K562 (cell line): ENCODE measurements at regions not wholly inside any gene's neighbourhood (a gene's known extent, or its start where the extent isn't known, plus 50 kb on each side); places are given as distances from the start of the nearest gene placed in this dataset.

Experiments
- BHLHE40 ChIP-seq: IDR thresholded peaks from 2 replicates; pipeline ENCODE4 v1.6.1; 2011; ENCODE audit warnings: low read length, improper control_type of control experiment
- GABPB2 ChIP-seq: fragments of 250-450 bp; sonication (Bioruptor Pico); conservative IDR thresholded peaks from 2 replicates; pipeline ENCODE4 v1.5.1; 2021; ENCODE audit warnings: mild to moderate bottlenecking
- NCOA1 ChIP-seq: fragments of 450-650 bp; IDR thresholded peaks from 2 replicates; pipeline ENCODE4 v1.6.1; 2016; ENCODE audit warnings: low read depth
- OTX1 ChIP-seq: fragments of 450-650 bp; formaldehyde crosslinking; IDR thresholded peaks from 2 replicates; pipeline ENCODE4 v1.4.0; 2022; ENCODE audit warnings: mild to moderate bottlenecking
- SNRNP70 ChIP-seq: fragments of 200-400 bp; formaldehyde crosslinking; optimal IDR thresholded peaks from 2 replicates; pipeline ENCODE3; 2017; ENCODE audit warnings: low read depth, low read length
- ZNF274 ChIP-seq: IDR thresholded peaks from 2 replicates; pipeline ENCODE4 v1.6.1; 2011; ENCODE audit warnings: low read depth, mild to moderate bottlenecking, low read length, moderate library complexity, borderline replicate concordance
- TF ChIP-seq, protein P1 (sequence below), 2 experiments: fragments of 450-650 bp; formaldehyde crosslinking in 1 of 2; IDR thresholded peaks; 2 replicates each; pipeline versions ENCODE4 v1.4.0 to v1.6.1; 2014 to 2020; ENCODE audit warnings: mild to moderate bottlenecking in 2 of 2, borderline replicate concordance in 1 of 2, low read depth in 1 of 2
- TF ChIP-seq, protein P2 (sequence below): fragments of 450-650 bp; IDR thresholded peaks from 2 replicates; pipeline ENCODE4 v1.6.1; 2016; ENCODE audit warnings: low read depth, mild to moderate bottlenecking, moderate library complexity
- TF ChIP-seq, protein P3 (sequence below): fragments of 450-650 bp; formaldehyde crosslinking; conservative IDR thresholded peaks from 2 replicates; pipeline ENCODE4 v1.4.0; 2022; ENCODE audit warnings: mild to moderate bottlenecking, missing genetic modification characterization

DNA sequence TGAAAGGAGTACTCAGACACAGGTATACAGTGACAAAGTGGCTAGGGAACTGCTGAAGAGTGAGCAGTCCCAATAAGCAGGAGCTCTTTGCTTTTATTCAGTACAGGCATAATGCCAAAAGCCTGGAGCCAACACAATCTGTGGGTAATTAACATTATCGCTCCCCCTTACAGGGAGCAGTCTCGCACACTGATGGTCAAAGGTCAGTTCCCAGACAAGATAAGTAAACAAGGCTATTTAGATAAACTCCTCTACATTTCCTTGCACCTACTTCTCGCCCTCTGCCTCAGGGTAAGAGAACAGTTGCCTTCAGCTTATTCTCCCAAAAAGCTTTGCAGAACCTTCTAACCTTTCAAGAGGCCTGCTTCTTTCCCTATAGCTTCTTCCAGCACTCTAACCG lies 73.9 kb upstream of the TAF9B start (continued):
- TF ChIP-seq, protein P1, sequence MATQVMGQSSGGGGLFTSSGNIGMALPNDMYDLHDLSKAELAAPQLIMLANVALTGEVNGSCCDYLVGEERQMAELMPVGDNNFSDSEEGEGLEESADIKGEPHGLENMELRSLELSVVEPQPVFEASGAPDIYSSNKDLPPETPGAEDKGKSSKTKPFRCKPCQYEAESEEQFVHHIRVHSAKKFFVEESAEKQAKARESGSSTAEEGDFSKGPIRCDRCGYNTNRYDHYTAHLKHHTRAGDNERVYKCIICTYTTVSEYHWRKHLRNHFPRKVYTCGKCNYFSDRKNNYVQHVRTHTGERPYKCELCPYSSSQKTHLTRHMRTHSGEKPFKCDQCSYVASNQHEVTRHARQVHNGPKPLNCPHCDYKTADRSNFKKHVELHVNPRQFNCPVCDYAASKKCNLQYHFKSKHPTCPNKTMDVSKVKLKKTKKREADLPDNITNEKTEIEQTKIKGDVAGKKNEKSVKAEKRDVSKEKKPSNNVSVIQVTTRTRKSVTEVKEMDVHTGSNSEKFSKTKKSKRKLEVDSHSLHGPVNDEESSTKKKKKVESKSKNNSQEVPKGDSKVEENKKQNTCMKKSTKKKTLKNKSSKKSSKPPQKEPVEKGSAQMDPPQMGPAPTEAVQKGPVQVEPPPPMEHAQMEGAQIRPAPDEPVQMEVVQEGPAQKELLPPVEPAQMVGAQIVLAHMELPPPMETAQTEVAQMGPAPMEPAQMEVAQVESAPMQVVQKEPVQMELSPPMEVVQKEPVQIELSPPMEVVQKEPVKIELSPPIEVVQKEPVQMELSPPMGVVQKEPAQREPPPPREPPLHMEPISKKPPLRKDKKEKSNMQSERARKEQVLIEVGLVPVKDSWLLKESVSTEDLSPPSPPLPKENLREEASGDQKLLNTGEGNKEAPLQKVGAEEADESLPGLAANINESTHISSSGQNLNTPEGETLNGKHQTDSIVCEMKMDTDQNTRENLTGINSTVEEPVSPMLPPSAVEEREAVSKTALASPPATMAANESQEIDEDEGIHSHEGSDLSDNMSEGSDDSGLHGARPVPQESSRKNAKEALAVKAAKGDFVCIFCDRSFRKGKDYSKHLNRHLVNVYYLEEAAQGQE (IDR thresholded peaks at IDR 0.05; ENCODE audit: borderline replicate concordance) = no peak
- TF ChIP-seq, protein P1 (CRISPR knock-in tag; IDR thresholded peaks at IDR 0.05; ENCODE audit: low read depth) = no peak
- TF ChIP-seq SNRNP70 (no peak), GABPB2 (CRISPR knock-in tag) (no peak), OTX1 (CRISPR knock-in tag) (no peak), ZNF274 (no peak), NCOA1 (no peak), BHLHE40 (no peak)
- TF ChIP-seq, protein P2, sequence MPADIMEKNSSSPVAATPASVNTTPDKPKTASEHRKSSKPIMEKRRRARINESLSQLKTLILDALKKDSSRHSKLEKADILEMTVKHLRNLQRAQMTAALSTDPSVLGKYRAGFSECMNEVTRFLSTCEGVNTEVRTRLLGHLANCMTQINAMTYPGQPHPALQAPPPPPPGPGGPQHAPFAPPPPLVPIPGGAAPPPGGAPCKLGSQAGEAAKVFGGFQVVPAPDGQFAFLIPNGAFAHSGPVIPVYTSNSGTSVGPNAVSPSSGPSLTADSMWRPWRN = peak; percentile 65
- TF ChIP-seq, protein P3, sequence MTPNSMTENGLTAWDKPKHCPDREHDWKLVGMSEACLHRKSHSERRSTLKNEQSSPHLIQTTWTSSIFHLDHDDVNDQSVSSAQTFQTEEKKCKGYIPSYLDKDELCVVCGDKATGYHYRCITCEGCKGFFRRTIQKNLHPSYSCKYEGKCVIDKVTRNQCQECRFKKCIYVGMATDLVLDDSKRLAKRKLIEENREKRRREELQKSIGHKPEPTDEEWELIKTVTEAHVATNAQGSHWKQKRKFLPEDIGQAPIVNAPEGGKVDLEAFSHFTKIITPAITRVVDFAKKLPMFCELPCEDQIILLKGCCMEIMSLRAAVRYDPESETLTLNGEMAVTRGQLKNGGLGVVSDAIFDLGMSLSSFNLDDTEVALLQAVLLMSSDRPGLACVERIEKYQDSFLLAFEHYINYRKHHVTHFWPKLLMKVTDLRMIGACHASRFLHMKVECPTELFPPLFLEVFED (CRISPR knock-in tag) = no peak
